Embryonic facial prominence (tissue), 1 donor: ENCODE measurements at regions not wholly inside any gene's neighbourhood (a gene's known extent, or its start where the extent isn't known, plus 50 kb on each side); places are given as distances from the start of the nearest gene placed in this dataset.
"Not testable (repeated sequence)": the region's sequence is repeated elsewhere in the genome, so short reads cannot be mapped to it uniquely, and the experiment has no call there.

Experiments used
- DNase-seq: peaks from one replicate; pipeline ENCODE4 v3.0.0-alpha.2; 2016; ENCODE audit errors: extremely low spot score

- DNase-seq: no peak
Measured at GRCh38 chr15:58297639-58298038, 134.2 kb upstream of the LIPC start.

- DNase-seq: no peak
Measured at GRCh38 chr15:58298879-58299850, 132.6 kb upstream of the LIPC start.

- no peak for DNase-seq
Measured at GRCh38 chr15:58302832-58303231, 129.0 kb upstream of the LIPC start.

- DNase-seq: no peak
Measured at GRCh38 chr15:58303236-58303635, 128.6 kb upstream of the LIPC start.

GRCh38 chr15:58306591-58307312 is 125.0 kb upstream of the LIPC start:
- no peak for DNase-seq

- DNase-seq: peak; percentile 10
Measured at GRCh38 chr15:58307313-58307961, 124.4 kb upstream of the LIPC start.

GRCh38 chr15:58308742-58309355 is 122.9 kb upstream of the LIPC start:
- DNase-seq: no peak

- DNase-seq: no peak
Measured at GRCh38 chr15:58309963-58310928, 121.5 kb upstream of the LIPC start.

GRCh38 chr15:58311556-58311955 is 120.2 kb upstream of the LIPC start:
- no peak for DNase-seq

GRCh38 chr15:58312031-58312430 is 119.8 kb upstream of the LIPC start:
- no peak for DNase-seq

GRCh38 chr15:58313304-58313703 is 118.5 kb upstream of the LIPC start:
- DNase-seq: no peak

- no peak for DNase-seq
Measured at GRCh38 chr15:58313810-58314592, 117.8 kb upstream of the LIPC start.

- no peak for DNase-seq
Measured at GRCh38 chr15:58314593-58315216, 117.1 kb upstream of the LIPC start.

GRCh38 chr15:58318517-58318916 is 113.3 kb upstream of the LIPC start:
- DNase-seq: no peak

- no peak for DNase-seq
Measured at GRCh38 chr15:58321034-58321433, 110.8 kb upstream of the LIPC start.

GRCh38 chr15:58322253-58322652 is 109.5 kb upstream of the LIPC start:
- no peak for DNase-seq

GRCh38 chr15:58323321-58323720 is 108.5 kb upstream of the LIPC start:
- DNase-seq: not testable (repeated sequence)

GRCh38 chr15:58324533-58324932 is 107.3 kb upstream of the LIPC start:
- DNase-seq: no peak

GRCh38 chr15:58327958-58328357 is 103.8 kb upstream of the LIPC start:
- DNase-seq: no peak
